Fibroblast of pulmonary artery (primary cell): ENCODE measurements at regions not wholly inside any gene's neighbourhood (a gene's known extent, or its start where the extent isn't known, plus 50 kb on each side); places are given as distances from the start of the nearest gene placed in this dataset.

Experiments
- DNase-seq: peaks from one replicate; pipeline ENCODE4 v3.0.0-alpha.2; 2010; ENCODE audit warnings: low read depth
- H3K4me3 ChIP-seq: replicated peaks from 2 replicates; pipeline ENCODE4 v1.5.1; 2011; ENCODE audit warnings: low read depth, mild to moderate bottlenecking, control low read depth, low read length, moderate library complexity
- TF ChIP-seq, protein P1 (sequence below): IDR thresholded peaks from 2 replicates; pipeline ENCODE4 v1.5.1; 2011; ENCODE audit warnings: mild to moderate bottlenecking, control low read depth, low read length, inconsistent platforms; ENCODE audit errors: missing control alignments

DNA sequence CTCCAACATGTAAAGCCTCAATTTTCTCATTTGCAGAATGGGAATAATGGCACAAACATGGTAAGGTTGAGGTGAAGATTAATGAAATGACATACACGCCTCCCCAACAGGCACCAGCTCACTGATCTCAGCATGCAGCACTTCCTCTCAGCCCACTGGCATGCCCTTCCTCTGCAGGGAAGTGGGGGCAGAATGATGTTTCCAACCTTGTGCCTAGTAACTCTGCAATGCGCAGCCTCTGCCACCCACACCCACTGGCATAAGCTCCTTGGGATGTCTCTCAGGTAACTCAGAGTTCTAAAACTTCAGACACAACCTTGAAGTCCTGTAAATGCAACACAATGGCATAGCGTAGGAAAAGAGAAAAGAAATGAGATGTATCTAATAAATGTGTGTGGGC lies 540.7 kb downstream of the HTR7 start:
- TF ChIP-seq, protein P1, sequence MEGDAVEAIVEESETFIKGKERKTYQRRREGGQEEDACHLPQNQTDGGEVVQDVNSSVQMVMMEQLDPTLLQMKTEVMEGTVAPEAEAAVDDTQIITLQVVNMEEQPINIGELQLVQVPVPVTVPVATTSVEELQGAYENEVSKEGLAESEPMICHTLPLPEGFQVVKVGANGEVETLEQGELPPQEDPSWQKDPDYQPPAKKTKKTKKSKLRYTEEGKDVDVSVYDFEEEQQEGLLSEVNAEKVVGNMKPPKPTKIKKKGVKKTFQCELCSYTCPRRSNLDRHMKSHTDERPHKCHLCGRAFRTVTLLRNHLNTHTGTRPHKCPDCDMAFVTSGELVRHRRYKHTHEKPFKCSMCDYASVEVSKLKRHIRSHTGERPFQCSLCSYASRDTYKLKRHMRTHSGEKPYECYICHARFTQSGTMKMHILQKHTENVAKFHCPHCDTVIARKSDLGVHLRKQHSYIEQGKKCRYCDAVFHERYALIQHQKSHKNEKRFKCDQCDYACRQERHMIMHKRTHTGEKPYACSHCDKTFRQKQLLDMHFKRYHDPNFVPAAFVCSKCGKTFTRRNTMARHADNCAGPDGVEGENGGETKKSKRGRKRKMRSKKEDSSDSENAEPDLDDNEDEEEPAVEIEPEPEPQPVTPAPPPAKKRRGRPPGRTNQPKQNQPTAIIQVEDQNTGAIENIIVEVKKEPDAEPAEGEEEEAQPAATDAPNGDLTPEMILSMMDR: no peak
- no peak for DNase-seq
- H3K4me3 ChIP-seq: no peak overlapping the region

DNA sequence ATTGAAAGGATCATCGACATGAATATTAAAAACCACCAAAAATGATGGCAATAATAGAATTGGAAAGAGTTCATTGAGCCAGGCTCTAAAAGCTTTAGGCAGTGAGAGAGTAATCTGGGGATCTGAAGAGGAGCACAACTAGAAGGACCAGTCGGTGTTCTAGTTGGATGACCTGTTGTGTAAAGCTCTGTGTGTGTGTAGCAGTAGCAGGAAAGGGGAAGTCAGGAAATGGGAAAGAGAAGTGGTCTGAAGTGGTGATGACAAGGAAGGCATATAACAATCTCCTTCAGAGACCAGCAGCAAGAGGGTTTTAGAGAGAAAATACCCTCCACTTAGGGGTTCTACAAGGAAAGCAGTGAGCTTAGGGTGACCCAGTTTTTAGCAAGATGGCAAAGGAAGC lies 539.2 kb downstream of the HTR7 start:
- TF ChIP-seq, protein P1: no peak
- no peak overlapping the region for H3K4me3 ChIP-seq
- DNase-seq: no peak

DNA sequence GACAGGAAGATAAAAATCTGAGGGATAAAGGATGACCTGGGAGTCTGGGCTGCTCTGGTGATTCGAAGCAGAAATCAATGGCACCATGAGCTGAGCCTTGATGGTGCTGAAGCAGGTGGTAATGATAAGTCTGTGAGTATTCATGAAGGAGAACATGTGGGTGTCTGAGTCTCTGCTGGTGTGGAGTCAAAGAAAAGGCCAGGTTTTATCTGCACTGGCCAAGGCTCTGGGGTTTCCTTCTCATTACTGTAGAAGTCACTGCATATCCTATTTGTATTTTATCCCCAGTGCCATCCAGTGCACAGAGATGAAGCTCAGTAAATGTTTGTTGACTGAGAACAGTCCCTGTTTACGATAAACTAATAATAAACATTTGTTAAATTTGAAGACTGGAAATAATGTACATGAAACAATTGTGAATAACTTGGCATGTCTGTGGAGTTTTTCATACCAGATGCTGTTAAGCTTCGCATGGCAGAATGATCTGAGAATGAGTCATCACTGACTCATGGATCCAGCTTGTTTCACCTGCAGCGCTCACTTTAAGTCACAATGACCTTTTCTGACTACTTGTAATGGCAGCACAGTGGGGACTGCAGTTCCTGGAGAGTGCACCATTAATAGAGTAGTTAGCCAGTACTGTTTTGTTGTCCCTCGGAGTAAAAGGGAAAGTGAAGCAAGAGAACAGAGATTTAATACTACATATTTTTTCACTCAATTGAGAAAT lies 538.5 kb downstream of the HTR7 start:
- TF ChIP-seq, protein P1: no peak
- H3K4me3 ChIP-seq: no peak overlapping the region
- DNase-seq: peak; percentile 87

DNA sequence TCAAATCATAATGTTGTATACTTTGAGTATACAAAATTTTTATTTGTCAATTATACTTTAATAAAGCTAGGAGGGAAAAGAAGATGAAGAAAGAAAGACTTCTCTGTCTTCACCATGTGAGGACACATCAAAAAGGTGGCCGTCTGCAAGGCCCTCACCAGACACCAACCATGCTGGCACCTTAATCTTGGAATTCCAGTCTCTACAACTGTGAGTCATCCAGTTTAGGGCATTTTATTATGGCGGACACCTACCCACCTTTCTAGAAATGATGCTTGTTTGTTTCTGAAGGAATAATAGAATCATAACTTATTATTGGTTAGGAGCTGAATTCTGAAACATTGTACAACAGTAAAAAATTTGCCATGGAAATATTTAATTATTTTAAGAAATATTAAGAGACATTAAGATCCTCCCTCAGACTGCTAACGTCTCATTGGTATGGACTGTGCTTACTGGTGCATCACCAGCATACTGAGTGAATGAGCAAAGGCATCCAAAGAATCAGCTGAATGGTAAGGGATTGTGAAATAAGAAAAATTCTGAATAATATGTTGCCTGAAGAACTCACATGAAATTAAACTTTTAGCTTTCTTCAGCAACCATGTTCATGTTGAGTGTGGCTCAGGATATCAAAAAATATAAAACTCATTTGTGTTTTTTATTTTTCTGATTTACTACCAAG lies 536.6 kb downstream of the HTR7 start:
- TF ChIP-seq, protein P1: no peak
- peak; percentile 51 for DNase-seq
- H3K4me3 ChIP-seq: no peak overlapping the region

DNA sequence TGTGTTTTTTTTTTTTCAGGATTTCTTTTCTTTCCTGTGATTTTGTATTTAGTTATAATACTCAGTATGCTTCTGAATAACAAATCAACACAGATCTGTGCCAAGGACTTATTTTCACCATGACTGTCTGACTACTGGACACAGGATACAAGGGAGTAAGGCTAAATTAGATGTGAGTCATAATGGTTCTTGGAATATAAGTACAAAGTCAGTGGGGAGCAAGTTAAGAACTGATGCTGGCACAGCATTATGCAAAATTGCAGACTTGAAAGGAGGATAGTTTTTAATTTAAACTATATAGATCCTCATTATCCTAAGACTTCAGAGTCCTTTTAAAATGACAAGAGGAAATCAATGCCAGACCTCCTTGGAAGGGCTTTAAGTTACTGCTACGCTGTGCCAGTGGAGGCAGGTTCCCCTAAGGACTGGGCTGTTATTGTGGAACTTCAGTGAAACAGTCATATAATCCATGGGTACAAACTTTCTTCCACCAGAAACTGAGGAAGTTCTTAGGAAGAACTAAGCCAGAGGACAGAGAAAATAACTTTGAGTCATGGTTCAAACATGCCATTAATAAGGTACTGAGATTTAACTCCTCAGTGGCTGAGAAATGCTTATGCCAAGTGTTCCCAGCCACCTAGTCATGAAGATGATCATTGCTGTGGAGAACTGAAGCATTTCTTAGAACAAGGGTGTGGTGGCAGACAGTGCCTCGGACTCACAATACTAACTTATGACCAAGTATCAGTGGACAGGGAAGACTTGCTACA lies 531.2 kb downstream of the HTR7 start:
- peak; percentile 61 for DNase-seq
- H3K4me3 ChIP-seq: no peak overlapping the region
- TF ChIP-seq, protein P1: no peak

DNA sequence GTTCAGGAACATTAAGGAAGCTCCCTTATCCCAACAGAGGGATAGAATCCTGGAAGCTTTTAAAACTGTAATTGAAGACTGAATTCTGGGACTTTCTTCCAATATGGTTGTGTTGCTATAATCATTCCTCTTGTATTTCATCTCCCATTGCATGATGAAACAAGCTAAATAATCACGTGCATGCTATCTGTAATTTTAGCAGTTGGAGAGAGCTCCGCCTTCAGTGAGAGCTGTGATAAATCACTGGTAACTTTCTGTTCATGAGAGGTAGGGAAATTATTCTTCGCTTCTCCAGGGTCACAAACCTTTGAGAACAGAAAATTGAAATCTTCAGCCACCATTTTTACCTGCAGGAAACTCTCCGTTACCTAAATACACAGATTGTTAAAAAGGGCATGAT lies 530.2 kb downstream of the HTR7 start:
- TF ChIP-seq, protein P1: no peak
- H3K4me3 ChIP-seq: no peak overlapping the region
- DNase-seq: no peak
